ENCODE measurements at regions not wholly inside any gene's neighbourhood (a gene's known extent, or its start where the extent isn't known, plus 50 kb on each side); places are given as distances from the start of the nearest gene placed in this dataset.

- TF ChIP-seq SIN3A (IDR thresholded peaks at IDR 0.05; ENCODE audit: borderline replicate concordance, insufficient read depth, low read depth, low read length) = no peak
- no peak for TF ChIP-seq CTCF (IDR thresholded peaks at IDR 0.05)
- TF ChIP-seq REST (IDR thresholded peaks at IDR 0.05; ENCODE audit: insufficient read depth in 1 of 2, low read depth in 2 of 2, low read length in 1 of 2) = no peak
These were observed 97.1 kb upstream of the ZNF608 start for GRCh38 chr5:124843596-124843899.
